ENCODE measurements at regions not wholly inside any gene's neighbourhood (a gene's known extent, or its start where the extent isn't known, plus 50 kb on each side); places are given as distances from the start of the nearest gene placed in this dataset.
A peak's percentile ranks its signal among the peaks of the same experiment; 100 is the strongest.
"Not testable (repeated sequence)": the region's sequence is repeated elsewhere in the genome, so short reads cannot be mapped to it uniquely, and the experiment has no call there.

GRCh38 chr3:143175940-143176894 is 56.6 kb downstream of the CHST2 start:
- intact Hi-C loops (cut with DNase I), result not testable (repeated sequence)

GRCh38 chr3:143177965-143178364 is 58.4 kb downstream of the CHST2 start:
- WGBS, 4 donors, result 76 to 86% (median 81%) methylated on average over 6 of the region's 6 CpGs
- H3K4me1 ChIP-seq (replicated peaks in 1 of 2); DNase-seq; intact Hi-C loops (cut with DNase I); H3K27ac ChIP-seq; H3K27me3 ChIP-seq; H3K4me3 ChIP-seq; H3K36me3 ChIP-seq (replicated peaks in 1 of 2); H3K9me3 ChIP-seq (replicated peaks in 1 of 3): not testable (repeated sequence)

More at GRCh38 chr3:143175940-143176894, 56.6 kb downstream of the CHST2 start:
- not testable (repeated sequence) for H3K27ac ChIP-seq; H3K4me3 ChIP-seq; H3K27me3 ChIP-seq; H3K9me3 ChIP-seq (replicated peaks in 1 of 3); H3K36me3 ChIP-seq (replicated peaks in 1 of 2); H3K4me1 ChIP-seq (replicated peaks in 1 of 2); DNase-seq
- WGBS, 4 donors, result 88 to 94% (median 93%) methylated on average over 18 to 46 of the region's 47 CpGs

GRCh38 chr3:143178775-143179548 is 59.4 kb downstream of the CHST2 start:
- H3K4me1 ChIP-seq (replicated peaks in 1 of 2); H3K27ac ChIP-seq; DNase-seq; H3K36me3 ChIP-seq (replicated peaks in 1 of 2); intact Hi-C loops (cut with DNase I); H3K9me3 ChIP-seq (replicated peaks in 1 of 3); H3K27me3 ChIP-seq; H3K4me3 ChIP-seq: not testable (repeated sequence)
- 71 to 83% (median 75%) methylated on average over 3 of the region's 3 CpGs for WGBS, 4 donors

- H3K27ac ChIP-seq, result no peak overlapping the region
- no peaks in the 10 kb centered on the region for H3K36me3 ChIP-seq (replicated peaks in 1 of 2)
- H3K9me3 ChIP-seq (replicated peaks in 1 of 3), result no peaks in the 10 kb centered on the region
- no peaks in the 10 kb centered on the region for H3K4me1 ChIP-seq (replicated peaks in 1 of 2)
- DNase-seq, result no peak
- no peaks in the 10 kb centered on the region for H3K27me3 ChIP-seq
- no peak for TF ChIP-seq POLR2A (IDR thresholded peaks at IDR 0.05)
- no peak for TF ChIP-seq CTCF (IDR thresholded peaks at IDR 0.05)
- peak overlapping the region in 1 of 4 donors; percentile 6 for H3K4me3 ChIP-seq
- intact Hi-C loops (cut with DNase I), result no loop called here
- WGBS, 4 donors, result 56 to 70% (median 64%) methylated on average over 5 of the region's 5 CpGs
Measured at GRCh38 chr3:143179603-143180002, 60.0 kb downstream of the CHST2 start.

- H3K9me3 ChIP-seq (replicated peaks in 1 of 3); H3K4me1 ChIP-seq (replicated peaks in 1 of 2); H3K27ac ChIP-seq; H3K27me3 ChIP-seq; H3K36me3 ChIP-seq (replicated peaks in 1 of 2); intact Hi-C loops (cut with DNase I); H3K4me3 ChIP-seq; DNase-seq: not testable (repeated sequence)
- 72 to 88% (median 81%) methylated on average over 2 of the region's 2 CpGs for WGBS, 4 donors
Measured at GRCh38 chr3:143180860-143181259, 61.3 kb downstream of the CHST2 start.

GRCh38 chr3:143181977-143182376 is 62.4 kb downstream of the CHST2 start:
- 29 to 69% (median 52%) methylated on average over 1 of the region's 1 CpG for WGBS, 4 donors
- H3K27me3 ChIP-seq; DNase-seq; H3K4me1 ChIP-seq (replicated peaks in 1 of 2); H3K36me3 ChIP-seq (replicated peaks in 1 of 2); H3K27ac ChIP-seq; intact Hi-C loops (cut with DNase I); H3K4me3 ChIP-seq; H3K9me3 ChIP-seq (replicated peaks in 1 of 3): not testable (repeated sequence)

Measured in adrenal gland (tissue), 9 donors.